ENCODE measurements at regions not wholly inside any gene's neighbourhood (a gene's known extent, or its start where the extent isn't known, plus 50 kb on each side); places are given as distances from the start of the nearest gene placed in this dataset.
A peak's percentile ranks its signal among the peaks of the same experiment; 100 is the strongest.
"Not testable (repeated sequence)": the region's sequence is repeated elsewhere in the genome, so short reads cannot be mapped to it uniquely, and the experiment has no call there.

DNA sequence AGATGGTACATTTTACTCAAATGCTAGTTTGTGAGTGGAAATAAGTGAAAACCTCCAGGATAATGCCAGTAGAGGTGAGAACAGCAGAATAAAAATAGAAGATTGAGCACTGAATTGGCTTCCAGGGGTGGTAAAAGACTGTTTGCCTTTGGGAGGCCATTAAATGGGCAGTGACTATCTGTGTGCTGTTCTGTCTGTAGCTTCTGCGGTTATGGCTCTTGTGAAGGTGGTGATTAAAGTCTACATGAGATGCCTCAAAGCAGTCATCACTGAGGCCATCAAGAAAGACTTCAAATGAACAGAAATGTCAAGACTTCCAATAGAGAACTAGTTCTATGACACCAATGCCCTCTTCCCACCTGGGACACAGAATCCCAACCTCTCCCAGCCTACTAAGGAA, 108.8 kb downstream of the EFHB start:
- no peak overlapping the region for H3K4me3 ChIP-seq (ENCODE audit: low read length)
- no peak for DNase-seq (ENCODE audit: low read depth, low spot score)

- DNase-seq (ENCODE audit: low read depth, low spot score) = no peak
- H3K4me3 ChIP-seq (ENCODE audit: low read length) = no peak overlapping the region
These were observed 111.2 kb downstream of the EFHB start for GRCh38 chr3:19822805-19823204.

DNA sequence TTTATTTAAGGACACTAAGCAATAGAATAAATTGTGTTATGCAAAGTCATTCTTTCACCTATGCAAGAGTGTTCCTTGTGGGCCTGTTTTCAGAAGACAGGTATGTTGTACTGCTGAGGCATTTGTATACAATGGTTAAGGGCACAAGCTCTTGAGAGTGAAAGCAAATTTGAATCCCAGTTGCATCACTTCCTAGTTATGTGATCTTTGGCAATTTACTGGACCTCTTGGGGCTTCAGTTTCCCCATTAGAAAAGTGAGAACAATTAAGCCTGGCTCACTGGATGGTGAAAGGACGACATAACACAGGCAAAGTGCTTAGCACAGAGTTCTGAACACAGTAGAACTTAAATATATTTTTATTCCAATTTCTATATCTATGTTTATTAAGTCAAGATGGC, 117.4 kb downstream of the EFHB start:
- DNase-seq (ENCODE audit: low read depth, low spot score) = no peak
- no peak overlapping the region for H3K4me3 ChIP-seq (ENCODE audit: low read length)

DNA sequence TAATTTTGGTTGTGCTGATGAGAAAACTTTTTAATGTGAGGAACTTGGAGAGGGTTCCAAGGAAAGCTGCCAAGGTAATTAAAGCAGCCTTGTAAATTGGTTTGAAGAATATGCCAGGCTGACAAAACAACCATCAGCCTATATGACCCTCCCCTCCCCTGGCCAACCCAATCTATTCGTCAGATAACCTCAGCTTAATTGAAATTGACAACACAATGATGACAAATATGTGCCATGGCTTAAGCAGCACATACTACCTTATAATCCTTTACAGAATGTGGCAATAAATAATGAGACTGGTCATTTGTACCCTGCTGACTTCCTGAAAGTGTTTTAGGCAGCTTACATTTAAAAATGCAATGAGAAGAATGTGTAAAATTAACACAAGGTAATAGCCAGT, 118.2 kb downstream of the EFHB start:
- H3K4me3 ChIP-seq (ENCODE audit: low read length) = no peak overlapping the region
- DNase-seq (ENCODE audit: low read depth, low spot score) = no peak

DNA sequence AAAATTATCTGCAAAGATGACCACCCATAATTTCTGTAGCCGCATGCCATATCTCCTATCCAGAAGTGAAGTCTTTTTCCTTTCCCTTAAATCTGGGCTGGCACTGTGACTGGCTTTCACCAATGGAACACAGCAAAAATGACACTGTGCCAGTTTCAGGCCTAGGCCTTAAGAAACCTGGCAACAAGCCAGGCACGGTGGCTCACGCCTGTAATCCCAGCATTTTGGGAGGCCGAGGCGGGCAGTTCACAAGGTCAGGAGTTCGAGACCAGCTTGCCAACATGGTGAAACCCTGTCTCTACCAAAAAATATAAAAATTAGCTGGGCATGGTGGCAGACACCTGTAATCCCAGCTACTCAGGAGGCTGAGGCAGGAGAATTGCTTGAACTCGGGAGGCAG, 120.3 kb downstream of the EFHB start:
- not testable (repeated sequence) for H3K4me3 ChIP-seq (ENCODE audit: low read length); DNase-seq (ENCODE audit: low read depth, low spot score)

DNA sequence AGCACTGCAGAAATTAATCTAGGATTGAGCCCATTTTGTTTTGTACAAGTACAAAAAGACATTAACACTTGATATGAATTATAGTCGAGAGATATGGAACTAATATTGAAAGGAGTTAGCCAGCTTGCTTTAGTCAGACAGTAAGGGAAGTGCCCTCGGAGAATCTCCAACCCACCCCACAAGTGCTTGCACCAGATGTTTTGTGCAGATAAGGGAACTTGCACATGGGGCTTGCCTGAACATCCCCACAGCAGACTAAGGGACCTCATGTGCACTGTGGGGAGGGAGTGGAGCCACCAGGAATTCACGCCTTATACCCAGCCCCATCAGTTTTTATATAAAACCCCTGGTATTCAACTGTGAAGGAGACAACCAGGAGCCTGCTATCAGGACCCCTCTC, 122.3 kb downstream of the EFHB start:
- no peak overlapping the region for H3K4me3 ChIP-seq (ENCODE audit: low read length)
- DNase-seq (ENCODE audit: low read depth, low spot score) = peak; percentile 66

GRCh38 chr3:19808834-19809233, 125.2 kb downstream of the EFHB start:
- H3K4me3 ChIP-seq (ENCODE audit: low read length) = no peak overlapping the region
- no peak for DNase-seq (ENCODE audit: low read depth, low spot score)

DNA sequence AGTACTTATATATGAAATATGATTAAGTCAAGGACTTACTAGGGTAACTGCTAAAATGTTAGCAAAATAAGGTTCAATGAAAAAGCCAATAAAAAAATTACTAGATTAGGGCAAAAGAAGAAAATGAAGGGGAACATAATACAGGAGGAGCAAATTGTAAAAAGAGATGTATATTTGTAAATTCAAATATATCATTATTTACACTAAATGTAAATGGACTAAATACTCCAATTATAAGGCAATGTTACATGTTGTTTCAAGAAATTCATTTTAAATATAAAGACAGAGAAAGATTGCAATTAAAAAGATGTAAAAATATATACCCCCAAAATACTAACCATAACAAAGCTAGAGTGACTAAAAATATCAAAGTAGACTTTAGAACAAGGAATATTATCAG, 134.1 kb downstream of the EFHB start:
- no peak for DNase-seq (ENCODE audit: low read depth, low spot score)
- H3K4me3 ChIP-seq (ENCODE audit: low read length) = no peak overlapping the region

GRCh38 chr3:19799115-19799514, 134.9 kb downstream of the EFHB start:
- H3K4me3 ChIP-seq (ENCODE audit: low read length) = no peak overlapping the region
- no peak for DNase-seq (ENCODE audit: low read depth, low spot score)

DNA sequence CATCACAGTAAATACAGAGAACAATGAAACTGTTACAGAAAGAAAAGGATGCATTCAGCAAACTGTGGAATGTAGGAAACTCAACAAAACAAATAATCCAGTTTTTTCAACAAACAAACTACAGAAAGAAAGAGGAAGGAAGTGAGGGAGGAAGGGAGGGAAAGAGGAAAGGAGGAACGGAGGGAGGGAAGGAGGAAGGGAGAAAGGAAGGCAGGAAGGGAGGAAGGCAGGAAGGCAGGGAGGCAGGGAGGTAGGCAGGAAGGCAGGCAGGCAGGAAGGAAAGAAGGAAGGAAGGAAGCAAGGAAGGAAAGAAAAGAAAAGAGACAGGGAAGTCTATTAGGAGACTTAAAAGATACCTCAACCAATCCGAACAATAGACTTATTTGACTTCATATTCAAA, 135.7 kb downstream of the EFHB start:
- no peak for DNase-seq (ENCODE audit: low read depth, low spot score)
- no peak overlapping the region for H3K4me3 ChIP-seq (ENCODE audit: low read length)

- no peak overlapping the region for H3K4me3 ChIP-seq (ENCODE audit: low read length)
- DNase-seq (ENCODE audit: low read depth, low spot score) = no peak
These were observed 141.6 kb downstream of the EFHB start for GRCh38 chr3:19792388-19792787.

- no peak overlapping the region for H3K4me3 ChIP-seq (ENCODE audit: low read length)
- DNase-seq (ENCODE audit: low read depth, low spot score) = no peak
These were observed 158.3 kb downstream of the EFHB start for GRCh38 chr3:19775765-19776164.

- H3K4me3 ChIP-seq (ENCODE audit: low read length) = no peak overlapping the region
- no peak for DNase-seq (ENCODE audit: low read depth, low spot score)
These were observed 164.3 kb downstream of the EFHB start for GRCh38 chr3:19769694-19770093.

DNA sequence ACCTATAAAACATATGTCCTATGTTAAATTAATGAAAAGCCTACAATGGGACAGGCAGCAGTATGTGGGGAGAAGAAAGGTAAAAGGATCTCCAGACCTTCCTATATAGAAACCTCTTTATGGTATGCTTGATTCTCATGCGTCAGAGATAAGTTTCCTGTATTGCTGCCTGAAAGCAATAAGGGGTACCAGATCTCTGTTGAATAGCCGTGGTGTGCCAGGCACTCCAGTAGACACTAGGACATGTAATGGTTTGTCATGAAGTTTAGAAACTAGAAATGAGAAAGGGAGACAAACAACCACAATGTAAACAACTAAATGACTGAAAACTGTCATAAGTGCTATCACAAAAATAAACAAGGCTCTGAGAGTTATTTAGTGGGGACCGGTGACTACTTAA, 168.1 kb downstream of the EFHB start:
- no peak overlapping the region for H3K4me3 ChIP-seq (ENCODE audit: low read length)
- no peak for DNase-seq (ENCODE audit: low read depth, low spot score)

GRCh38 chr3:19757773-19758172, 176.2 kb downstream of the EFHB start:
- no peak overlapping the region for H3K4me3 ChIP-seq (ENCODE audit: low read length)
- no peak for DNase-seq (ENCODE audit: low read depth, low spot score)

GRCh38 chr3:19749448-19750017, 184.5 kb downstream of the EFHB start:
- no peak for DNase-seq (ENCODE audit: low read depth, low spot score)
- no peak overlapping the region for H3K4me3 ChIP-seq (ENCODE audit: low read length)

- no peak overlapping the region for H3K4me3 ChIP-seq (ENCODE audit: low read length)
- no peak for DNase-seq (ENCODE audit: low read depth, low spot score)
These were observed 185.1 kb downstream of the EFHB start for GRCh38 chr3:19748782-19749447.

GRCh38 chr3:19744047-19744446, 190.0 kb downstream of the EFHB start:
- DNase-seq (ENCODE audit: low read depth, low spot score) = no peak
- no peak overlapping the region for H3K4me3 ChIP-seq (ENCODE audit: low read length)

DNA sequence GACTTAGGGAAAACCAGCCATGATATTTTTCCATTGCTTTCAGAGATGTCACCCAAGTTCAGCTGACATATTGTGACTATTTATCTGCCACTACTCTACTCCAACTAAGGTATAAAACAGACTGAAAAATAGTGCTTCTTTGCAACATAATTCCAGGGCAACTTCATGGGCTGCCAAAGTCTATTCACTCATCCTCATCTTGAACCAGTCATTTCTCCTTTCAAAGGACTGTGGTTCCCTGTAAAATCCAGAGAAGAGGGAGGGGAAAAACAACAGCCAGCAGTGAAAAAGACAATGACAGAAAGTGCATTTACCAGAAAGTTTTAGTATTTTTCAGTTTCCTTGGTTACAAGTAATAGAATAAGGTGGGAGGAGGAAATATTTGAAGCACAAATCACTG, 191.1 kb downstream of the EFHB start:
- H3K4me3 ChIP-seq (ENCODE audit: low read length) = no peak overlapping the region
- DNase-seq (ENCODE audit: low read depth, low spot score) = no peak

GRCh38 chr3:19739504-19739903, 194.5 kb downstream of the EFHB start:
- DNase-seq (ENCODE audit: low read depth, low spot score) = no peak
- no peak overlapping the region for H3K4me3 ChIP-seq (ENCODE audit: low read length)

GRCh38 chr3:19738846-19739245, 195.2 kb downstream of the EFHB start:
- no peak overlapping the region for H3K4me3 ChIP-seq (ENCODE audit: low read length)
- no peak for DNase-seq (ENCODE audit: low read depth, low spot score)
